Left lung (tissue), 4 donors: ENCODE measurements at regions not wholly inside any gene's neighbourhood (a gene's known extent, or its start where the extent isn't known, plus 50 kb on each side); places are given as distances from the start of the nearest gene placed in this dataset.
"Not testable (repeated sequence)": the region's sequence is repeated elsewhere in the genome, so short reads cannot be mapped to it uniquely, and the experiment has no call there.

Source experiments
- ATAC-seq: fragments of 200-7000 bp; cut with Tn5 transposase; one replicate; pipeline ENCODE4 v1.9.1; 2020; ENCODE audit warnings: moderate library complexity
- DNase-seq, 4 donors: peaks; one replicate each; pipeline ENCODE4 v3.0.0-alpha.2; 2013 to 2020
- H3K27ac ChIP-seq, 2 donors: fragments of 200-600 bp; sonication (generic) in 1 of 2; one replicate each; pipeline versions ENCODE4 v1.5.0 to v1.8.0; 2020 to 2021
- H3K27me3 ChIP-seq, 2 donors: fragments of 200-600 bp; sonication (generic) in 1 of 2; one replicate each; pipeline versions ENCODE4 v1.5.0 to v1.8.0; 2020 to 2021
- H3K36me3 ChIP-seq, 2 donors: fragments of 200-600 bp; sonication (generic) in 1 of 2; one replicate each; pipeline versions ENCODE4 v1.5.0 to v1.8.0; 2020 to 2021
- H3K4me1 ChIP-seq, 2 donors: fragments of 200-600 bp; one replicate each; pipeline ENCODE4 v1.8.0; 2021
- H3K4me3 ChIP-seq, 2 donors: fragments of 200-600 bp; sonication (generic) in 1 of 2; one replicate each; pipeline versions ENCODE4 v1.5.0 to v1.8.0; 2020 to 2021; ENCODE audit warnings: mild to moderate bottlenecking in 1 of 2
- H3K9me3 ChIP-seq, 2 donors: fragments of 200-600 bp; sonication (generic) in 1 of 2; one replicate each; pipeline versions ENCODE4 v1.5.0 to v1.8.0; 2020 to 2021
- intact Hi-C, 2 donors: fragments of 100-400 bp; cut with DNase I; formaldehyde crosslinking; loops; one replicate each; pipeline versions ENCODE4 v1.11.2 to v1.14.2; 2022
- TF ChIP-seq, protein P1 (sequence below), 2 donors: fragments of 200-600 bp; sonication (generic) in 1 of 2; IDR thresholded peaks; one replicate each; pipeline versions ENCODE4 v1.5.0 to v1.8.0; 2021; ENCODE audit warnings: antibody characterized with exemption in 2 of 2
- donor health status: DM: no; HTN: yes; CAD: no.
- donor health status: DM: no; HTN: no; CAD: no.

DNA sequence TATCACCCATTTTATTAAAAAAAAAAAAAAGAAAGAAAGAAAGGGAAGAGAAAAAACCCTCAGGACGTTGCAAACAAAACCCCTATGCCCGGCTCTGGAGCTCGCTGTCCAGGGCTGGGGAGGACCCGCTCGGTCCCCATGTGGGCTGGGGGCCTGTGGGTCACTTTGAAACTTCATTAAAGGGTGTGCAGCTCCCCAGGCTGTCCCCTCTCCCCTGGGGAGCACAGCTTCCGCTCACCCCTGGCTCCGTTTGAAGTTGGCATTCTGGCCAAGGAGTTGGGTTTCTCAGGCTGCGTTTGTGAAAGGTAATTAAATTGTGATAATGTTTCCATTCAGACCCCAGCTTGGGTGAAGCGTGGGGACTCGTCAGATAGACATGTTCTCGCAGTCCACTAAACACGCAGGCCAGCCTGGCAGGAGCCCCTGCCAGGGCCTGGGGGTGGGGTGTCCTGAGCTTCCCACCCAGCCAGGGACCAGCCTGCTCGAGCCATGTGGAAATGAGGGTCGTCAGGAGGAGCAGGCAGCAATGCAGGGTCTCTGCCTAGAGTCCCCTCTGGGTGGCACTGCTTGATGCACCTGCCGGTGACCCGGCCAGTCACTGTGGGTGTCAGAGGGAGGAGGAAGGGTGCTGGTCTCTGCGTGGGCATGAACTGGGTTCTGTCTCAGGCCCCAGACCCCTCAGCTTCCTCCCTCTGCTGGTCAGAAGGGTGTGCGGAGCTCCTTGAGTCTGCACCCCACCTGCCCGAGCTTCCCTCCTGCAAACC is 166.2 kb downstream of the INHBB start:
- TF ChIP-seq, protein P1, sequence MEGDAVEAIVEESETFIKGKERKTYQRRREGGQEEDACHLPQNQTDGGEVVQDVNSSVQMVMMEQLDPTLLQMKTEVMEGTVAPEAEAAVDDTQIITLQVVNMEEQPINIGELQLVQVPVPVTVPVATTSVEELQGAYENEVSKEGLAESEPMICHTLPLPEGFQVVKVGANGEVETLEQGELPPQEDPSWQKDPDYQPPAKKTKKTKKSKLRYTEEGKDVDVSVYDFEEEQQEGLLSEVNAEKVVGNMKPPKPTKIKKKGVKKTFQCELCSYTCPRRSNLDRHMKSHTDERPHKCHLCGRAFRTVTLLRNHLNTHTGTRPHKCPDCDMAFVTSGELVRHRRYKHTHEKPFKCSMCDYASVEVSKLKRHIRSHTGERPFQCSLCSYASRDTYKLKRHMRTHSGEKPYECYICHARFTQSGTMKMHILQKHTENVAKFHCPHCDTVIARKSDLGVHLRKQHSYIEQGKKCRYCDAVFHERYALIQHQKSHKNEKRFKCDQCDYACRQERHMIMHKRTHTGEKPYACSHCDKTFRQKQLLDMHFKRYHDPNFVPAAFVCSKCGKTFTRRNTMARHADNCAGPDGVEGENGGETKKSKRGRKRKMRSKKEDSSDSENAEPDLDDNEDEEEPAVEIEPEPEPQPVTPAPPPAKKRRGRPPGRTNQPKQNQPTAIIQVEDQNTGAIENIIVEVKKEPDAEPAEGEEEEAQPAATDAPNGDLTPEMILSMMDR (IDR thresholded peaks at IDR 0.05), result no peak
- intact Hi-C loops, result no loop called here
- H3K4me1 ChIP-seq, result no peaks in the 10 kb centered on the region
- H3K27ac ChIP-seq, result no peak overlapping the region
- H3K36me3 ChIP-seq, result no peaks in the 10 kb centered on the region
- H3K4me3 ChIP-seq, result no peak overlapping the region
- DNase-seq (peak in 1 of 4 donors; percentile 25), ATAC-seq (no peak)
- H3K9me3 ChIP-seq, result no peaks in the 10 kb centered on the region
- no peaks in the 10 kb centered on the region for H3K27me3 ChIP-seq

- Histone ChIP-seq H3K36me3 (no peaks in the 10 kb centered on the region), H3K4me3 (no peak overlapping the region), H3K27ac (no peak overlapping the region), H3K27me3 (no peaks in the 10 kb centered on the region), H3K9me3 (no peaks in the 10 kb centered on the region), H3K4me1 (no peaks in the 10 kb centered on the region)
- ATAC-seq, result no peak
- DNase-seq, result peak in 1 of 4 donors; percentile 10
- TF ChIP-seq, protein P1 (IDR thresholded peaks at IDR 0.05), result no peak
- intact Hi-C loops, result no loop called here
Measured at GRCh38 chr2:120513776-120514357, 167.9 kb downstream of the INHBB start.

DNA sequence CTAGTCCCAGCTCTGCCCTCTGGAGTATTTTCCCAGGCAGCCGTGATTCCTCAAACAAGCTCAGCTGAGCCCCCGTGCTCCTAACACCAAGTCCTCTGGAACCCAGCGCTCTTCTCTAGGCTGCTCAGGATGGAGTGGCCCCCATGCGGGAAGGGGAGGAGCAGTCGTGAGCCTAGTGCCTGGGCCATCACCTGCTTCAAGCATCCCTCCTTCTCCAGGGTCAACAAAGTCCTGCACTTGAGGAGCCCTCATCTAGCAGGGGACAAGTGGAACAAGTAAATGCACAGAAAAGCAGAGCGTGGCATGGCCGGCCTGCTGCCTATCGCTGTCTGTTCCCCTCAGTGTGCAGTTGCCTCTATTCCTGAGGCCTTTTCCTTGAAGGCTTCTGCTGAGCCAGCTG is 168.6 kb downstream of the INHBB start:
- H3K4me1 ChIP-seq, result no peaks in the 10 kb centered on the region
- H3K36me3 ChIP-seq, result no peaks in the 10 kb centered on the region
- DNase-seq, result peak in 1 of 4 donors; percentile 34
- peak; percentile 55 for ATAC-seq
- no peaks in the 10 kb centered on the region for H3K9me3 ChIP-seq
- H3K27ac ChIP-seq, result no peak overlapping the region
- TF ChIP-seq, protein P1 (IDR thresholded peaks at IDR 0.05), result no peak
- no peak overlapping the region for H3K4me3 ChIP-seq
- no peaks in the 10 kb centered on the region for H3K27me3 ChIP-seq
- intact Hi-C loops, result no loop called here

DNA sequence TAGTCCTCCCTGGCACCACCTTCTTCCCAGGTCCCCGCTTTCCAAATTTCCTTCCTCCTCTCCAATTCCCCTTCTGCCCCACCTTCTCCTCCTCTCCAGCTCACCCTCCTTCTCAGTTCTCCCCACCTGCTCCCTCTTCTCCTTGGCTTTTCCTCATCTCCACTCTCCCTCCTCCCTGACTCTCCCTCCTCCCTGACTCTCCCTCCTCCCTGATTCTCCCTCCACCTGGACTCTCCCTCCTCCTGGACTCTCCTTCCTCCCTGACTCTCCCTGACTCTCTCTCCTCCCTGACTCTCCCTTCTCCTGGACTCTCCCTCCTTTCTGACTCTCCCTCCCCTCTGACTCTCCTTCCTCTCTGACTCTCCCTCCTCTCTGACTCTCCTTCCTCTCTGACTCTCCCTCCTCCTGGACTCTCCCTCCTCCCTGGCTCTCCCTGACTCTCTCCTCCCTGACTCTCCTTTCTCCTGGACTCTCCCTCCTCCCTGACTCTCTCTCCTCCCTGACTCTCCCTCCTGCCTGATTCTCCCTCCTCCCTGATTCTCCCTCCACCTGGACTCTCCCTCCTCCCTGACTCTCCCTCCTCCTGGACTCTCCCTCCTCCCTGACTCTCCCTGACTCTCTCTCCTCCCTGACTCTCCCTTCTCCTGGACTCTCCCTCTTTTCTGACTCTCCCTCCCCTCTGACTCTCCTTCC is 169.3 kb downstream of the INHBB start:
- H3K4me3 ChIP-seq, DNase-seq, ATAC-seq, intact Hi-C loops, H3K4me1 ChIP-seq, H3K27ac ChIP-seq, H3K27me3 ChIP-seq, H3K9me3 ChIP-seq, H3K36me3 ChIP-seq: not testable (repeated sequence)

GRCh38 chr2:120515759-120516678 is 170.1 kb downstream of the INHBB start:
- peaks cover 0 to 6% of the 10 kb centered on the region in 2 donors for H3K27me3 ChIP-seq
- H3K4me1 ChIP-seq, result no peaks in the 10 kb centered on the region
- intact Hi-C loops, result no loop called here
- DNase-seq (peak in 1 of 4 donors; percentile 4), ATAC-seq (no peak)
- no peak overlapping the region for H3K27ac ChIP-seq
- H3K4me3 ChIP-seq, result no peak overlapping the region
- H3K9me3 ChIP-seq, result no peaks in the 10 kb centered on the region
- H3K36me3 ChIP-seq, result no peaks in the 10 kb centered on the region
- TF ChIP-seq, protein P1 (IDR thresholded peaks at IDR 0.05), result no peak
